Loucy (cell line): ENCODE measurements at regions not wholly inside any gene's neighbourhood (a gene's known extent, or its start where the extent isn't known, plus 50 kb on each side); places are given as distances from the start of the nearest gene placed in this dataset.

Experiments used
- H2AFZ ChIP-seq: fragments of 200-600 bp; sonication (generic); 2 replicates; pipeline ENCODE4 v1.6.0; 2016; ENCODE audit warnings: antibody characterized with exemption, mild to moderate bottlenecking, low read length, moderate library complexity
- H3F3A ChIP-seq: fragments of 200-600 bp; 2 replicates; pipeline ENCODE4 v1.6.0; 2016; ENCODE audit warnings: antibody characterized with exemption, low read depth, mild to moderate bottlenecking
- H3K27me3 ChIP-seq: fragments of 200-600 bp; sonication (generic); 2 replicates; pipeline ENCODE4 v1.6.1; 2014; ENCODE audit warnings: low read length, mild to moderate bottlenecking; ENCODE audit not compliant: insufficient read depth, poor library complexity, severe bottlenecking
- H3K36me3 ChIP-seq: fragments of 200-600 bp; sonication (generic); 2 replicates; pipeline ENCODE4 v1.6.1; 2016; ENCODE audit warnings: low read length; ENCODE audit not compliant: insufficient read depth
- H3K4me1 ChIP-seq: fragments of 200-600 bp; sonication (generic); 2 replicates; pipeline ENCODE4 v1.5.1; 2014; ENCODE audit warnings: low read length, mild to moderate bottlenecking; ENCODE audit not compliant: insufficient read depth, poor library complexity, severe bottlenecking
- H3K4me2 ChIP-seq: fragments of 200-600 bp; sonication (generic); 2 replicates; pipeline ENCODE4 v1.6.0; 2014; ENCODE audit warnings: antibody characterized with exemption, low read length, low read depth, mild to moderate bottlenecking; ENCODE audit not compliant: poor library complexity, severe bottlenecking
- H3K4me3 ChIP-seq: fragments of 200-600 bp; sonication (generic); 2 replicates; pipeline ENCODE4 v1.5.1; 2014; ENCODE audit warnings: low read length, mild to moderate bottlenecking, mixed read lengths; ENCODE audit not compliant: poor library complexity, severe bottlenecking
- H3K79me2 ChIP-seq: fragments of 200-600 bp; sonication (generic); 2 replicates; pipeline ENCODE4 v1.6.1; 2014; ENCODE audit warnings: low read length; ENCODE audit not compliant: insufficient read depth
- H3K9ac ChIP-seq: fragments of 200-600 bp; sonication (generic); 2 replicates; pipeline ENCODE4 v1.6.0; 2014; ENCODE audit warnings: mild to moderate bottlenecking, low read depth, low read length, moderate library complexity; ENCODE audit not compliant: poor library complexity, severe bottlenecking
- H3K9me2 ChIP-seq: fragments of 200-600 bp; sonication (generic); replicated peaks from 2 replicates; pipeline ENCODE4 v1.6.1; 2016; ENCODE audit warnings: low read depth, low read length, mixed read lengths
- H3K9me3 ChIP-seq: fragments of 200-600 bp; sonication (generic); 2 replicates; pipeline ENCODE4 v1.6.1; 2014; ENCODE audit warnings: mild to moderate bottlenecking, antibody characterized with exemption, low read length, low read depth; ENCODE audit not compliant: insufficient read depth
- H4K20me1 ChIP-seq: fragments of 200-600 bp; sonication (generic); 2 replicates; pipeline ENCODE4 v1.6.0; 2014; ENCODE audit warnings: antibody characterized with exemption, low read length, mild to moderate bottlenecking; ENCODE audit not compliant: insufficient read depth, poor library complexity, severe bottlenecking
- CTCF ChIP-seq: fragments of 200-600 bp; sonication (generic); conservative IDR thresholded peaks from 2 replicates; pipeline ENCODE4 v1.5.1; 2014; ENCODE audit warnings: mild to moderate bottlenecking, antibody characterized with exemption, low read length
- EZH2phosphoT487 ChIP-seq: fragments of 200-600 bp; IDR thresholded peaks from 2 replicates; pipeline ENCODE4 v1.6.1; 2018; ENCODE audit warnings: antibody characterized with exemption, mild to moderate bottlenecking, moderate library complexity, borderline replicate concordance

GRCh38 chr7:28350662-28351061 lies 61.7 kb upstream of the CREB5 start:
- Histone ChIP-seq H3K9me3 (no peaks in the 10 kb centered on the region), H3K9me2 (no peaks in the 10 kb centered on the region), H4K20me1 (no peaks in the 10 kb centered on the region), H3K79me2 (no peaks in the 10 kb centered on the region), H3K4me2 (no peak overlapping the region), H3K4me3 (no peak overlapping the region), H3K27me3 (no peaks in the 10 kb centered on the region), H3K4me1 (no peaks in the 10 kb centered on the region), H2AFZ (no peak overlapping the region), H3K9ac (no peak overlapping the region), H3F3A (no peaks in the 10 kb centered on the region), H3K36me3 (no peaks in the 10 kb centered on the region)
- TF ChIP-seq EZH2phosphoT487, result no peak

GRCh38 chr7:28351450-28351849 lies 60.9 kb upstream of the CREB5 start:
- Histone ChIP-seq H3K4me1 (no peaks in the 10 kb centered on the region), H3K27me3 (no peaks in the 10 kb centered on the region), H3K4me2 (no peak overlapping the region), H3K36me3 (no peaks in the 10 kb centered on the region), H4K20me1 (no peaks in the 10 kb centered on the region), H3K4me3 (no peak overlapping the region), H2AFZ (no peak overlapping the region), H3K9me2 (no peaks in the 10 kb centered on the region), H3K79me2 (no peaks in the 10 kb centered on the region), H3K9me3 (no peaks in the 10 kb centered on the region), H3F3A (no peaks in the 10 kb centered on the region), H3K9ac (no peak overlapping the region)
- no peak for TF ChIP-seq CTCF
- TF ChIP-seq EZH2phosphoT487, result no peak

- Histone ChIP-seq H3K4me2 (no peak overlapping the region), H3K9ac (no peak overlapping the region), H2AFZ (no peak overlapping the region), H3K9me2 (no peaks in the 10 kb centered on the region), H3K9me3 (no peaks in the 10 kb centered on the region), H3K4me3 (no peak overlapping the region), H3K4me1 (no peaks in the 10 kb centered on the region), H3K27me3 (no peaks in the 10 kb centered on the region), H3K79me2 (no peaks in the 10 kb centered on the region), H4K20me1 (no peaks in the 10 kb centered on the region), H3K36me3 (no peaks in the 10 kb centered on the region), H3F3A (no peaks in the 10 kb centered on the region)
- TF ChIP-seq CTCF, result no peak
- no peak for TF ChIP-seq EZH2phosphoT487
These were observed 57.5 kb upstream of the CREB5 start for GRCh38 chr7:28354601-28355402.
